ENCODE measurements at regions not wholly inside any gene's neighbourhood (a gene's known extent, or its start where the extent isn't known, plus 50 kb on each side); places are given as distances from the start of the nearest gene placed in this dataset.

GRCh38 chr5:149438281-149438680 is 59.2 kb upstream of the IL17B start:
- DNase-seq (ENCODE audit: low read depth, low spot score) (no peak), FAIRE-seq (no peak)
- Histone ChIP-seq H3K4me3 (replicated peaks in 1 of 3; ENCODE audit: insufficient read depth in 1 of 3, low read depth in 1 of 3, low read length in 3 of 3) (no peak overlapping the region), H3K27ac (ENCODE audit: insufficient read depth, low read depth, low read length) (no peak overlapping the region), H3K9me3 (replicated peaks; ENCODE audit: control insufficient read depth, insufficient read depth, low read length) (no peaks in the 10 kb centered on the region), H4K20me1 (replicated peaks; ENCODE audit: control insufficient read depth, extremely low read depth, insufficient read depth, low read length) (no peaks in the 10 kb centered on the region), H3K9me1 (replicated peaks; ENCODE audit: control insufficient read depth, extremely low read depth, insufficient read depth, low read length) (no peaks in the 10 kb centered on the region), H3K36me3 (ENCODE audit: control insufficient read depth in 2 of 2, extremely low read depth in 1 of 2, insufficient read depth in 2 of 2, low read length in 2 of 2) (no peaks in the 10 kb centered on the region), H3K79me2 (ENCODE audit: control insufficient read depth, insufficient read depth, low read length) (no peaks in the 10 kb centered on the region), H3K27me3 (ENCODE audit: control insufficient read depth in 2 of 2, insufficient read depth in 2 of 2, low read length in 2 of 2) (no peaks in the 10 kb centered on the region), H3K9ac (replicated peaks; ENCODE audit: extremely low read depth, insufficient read depth, low read length) (no peak overlapping the region), H3K4me2 (ENCODE audit: insufficient read depth, low read length) (no peak overlapping the region), H2AFZ (ENCODE audit: low read depth, low read length) (no peak overlapping the region), H3K4me1 (ENCODE audit: control insufficient read depth, extremely low read depth, insufficient read depth, low read length) (peaks cover 12% of the 10 kb centered on the region)
- no TSS peak for BruUV-seq (replicated peaks)
- TF ChIP-seq CTCF (IDR thresholded peaks at IDR 0.05; ENCODE audit: extremely low read depth in 1 of 2, insufficient read depth in 1 of 2, low read depth in 1 of 2, low read length in 2 of 2) (no peak), GATA2 (IDR thresholded peaks at IDR 0.05; ENCODE audit: insufficient read depth, insufficient read length, low read depth, low read length) (no peak), JUN (IDR thresholded peaks at IDR 0.05; ENCODE audit: borderline replicate concordance, insufficient read depth, insufficient read length, low read depth) (no peak), EZH2 (IDR thresholded peaks at IDR 0.05; ENCODE audit: borderline replicate concordance, low read depth, low read length, severe bottlenecking) (no peak), MAX (IDR thresholded peaks at IDR 0.05; ENCODE audit: insufficient read depth, insufficient read length) (no peak), FOS (IDR thresholded peaks at IDR 0.05; ENCODE audit: borderline replicate concordance, insufficient read depth, low read length) (no peak), MYC (IDR thresholded peaks at IDR 0.05; ENCODE audit: low read depth, low read length) (no peak), POLR2A (IDR thresholded peaks at IDR 0.05; ENCODE audit: low read depth, low read length) (no peak)
- dilution Hi-C loops (cut with MboI; ENCODE audit: extremely low pct_ligation_motif_present, low sequenced_read_pairs) = no loop called here
- intact Hi-C loops (cut with micrococcal nuclease) = loop anchor here (10.0 kb wide), 1 partner anchor 303 kb away; no protein-coding TSS in a partner anchor
- ChIA-PET CTCF (interaction anchor here (1.2 to 4.6 kb wide), 7 partner anchors 15 to 180 kb away, joined by 3 to 39 read pairs (median 13); partner anchors contain the start of gene CSNK1A1), POLR2A (no interaction called here)

Data from endothelial cell of umbilical vein (primary cell).